K562 (cell line): ENCODE measurements at regions not wholly inside any gene's neighbourhood (a gene's known extent, or its start where the extent isn't known, plus 50 kb on each side); places are given as distances from the start of the nearest gene placed in this dataset.
A peak's percentile ranks its signal among the peaks of the same experiment; 100 is the strongest.

Experiments
- DIDO1 ChIP-seq: fragments of 450-650 bp; IDR thresholded peaks from 2 replicates; pipeline ENCODE4 v1.6.1; 2016; ENCODE audit warnings: low read depth, missing biosample characterization, missing genetic modification characterization
- GATAD2B ChIP-seq: fragments of 450-650 bp; IDR thresholded peaks from 2 replicates; pipeline ENCODE4 v1.6.1; 2017; ENCODE audit warnings: mild to moderate bottlenecking, borderline replicate concordance
- MCM3 ChIP-seq: fragments of 450-650 bp; IDR thresholded peaks from 2 replicates; pipeline ENCODE4 v1.6.1; 2016
- NFIC ChIP-seq: fragments of 450-650 bp; IDR thresholded peaks from 2 replicates; pipeline ENCODE4 v1.6.1; 2017; ENCODE audit warnings: mild to moderate bottlenecking, inconsistent platforms
- PCBP2 ChIP-seq: fragments of 200-400 bp; formaldehyde crosslinking; IDR thresholded peaks from 2 replicates; pipeline ENCODE4 v1.6.1; 2018; ENCODE audit warnings: low read length, low read depth, mild to moderate bottlenecking, moderate library complexity; ENCODE audit not compliant: poor library complexity, severe bottlenecking
- ZC3H4 ChIP-seq: sonication (generic); formaldehyde crosslinking; IDR thresholded peaks from 2 replicates; pipeline ENCODE4 v1.9.0; 2021; ENCODE audit warnings: missing genetic modification reagents, borderline replicate concordance

- TF ChIP-seq PCBP2 (no peak), GATAD2B (no peak), MCM3 (no peak), ZC3H4 (CRISPR knock-in tag) (no peak), NFIC (peak; percentile 72), DIDO1 (no peak)
Measured at GRCh38 chr14:73764406-73765280, 50.5 kb upstream of the PNMA1 start (continued).
